ENCODE measurements at regions not wholly inside any gene's neighbourhood (a gene's known extent, or its start where the extent isn't known, plus 50 kb on each side); places are given as distances from the start of the nearest gene placed in this dataset.

DNA sequence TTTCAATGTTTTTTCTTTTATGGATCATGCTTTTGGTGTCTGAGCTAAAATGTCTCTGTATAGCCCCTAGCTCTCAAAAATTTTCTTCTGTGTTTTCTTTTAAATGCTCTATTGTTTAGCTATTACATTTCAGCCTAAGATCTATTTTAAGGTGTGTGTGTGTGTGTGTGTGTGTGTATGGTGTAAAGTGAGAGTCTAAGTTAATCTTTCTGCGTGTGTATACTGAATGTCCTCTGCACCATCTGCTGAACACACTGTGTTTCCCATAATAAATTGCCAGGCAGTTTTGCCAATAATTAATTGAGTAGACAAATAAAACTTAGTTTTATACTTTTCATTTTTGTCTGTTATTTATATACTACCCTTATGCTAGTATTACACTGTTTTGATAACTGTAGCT, 2096.3 kb upstream of the C9orf72 start:
- DNase-seq = no peak
- no peak for TF ChIP-seq GATA1 (IDR thresholded peaks at IDR 0.05; ENCODE audit: low read depth, low read length)

DNA sequence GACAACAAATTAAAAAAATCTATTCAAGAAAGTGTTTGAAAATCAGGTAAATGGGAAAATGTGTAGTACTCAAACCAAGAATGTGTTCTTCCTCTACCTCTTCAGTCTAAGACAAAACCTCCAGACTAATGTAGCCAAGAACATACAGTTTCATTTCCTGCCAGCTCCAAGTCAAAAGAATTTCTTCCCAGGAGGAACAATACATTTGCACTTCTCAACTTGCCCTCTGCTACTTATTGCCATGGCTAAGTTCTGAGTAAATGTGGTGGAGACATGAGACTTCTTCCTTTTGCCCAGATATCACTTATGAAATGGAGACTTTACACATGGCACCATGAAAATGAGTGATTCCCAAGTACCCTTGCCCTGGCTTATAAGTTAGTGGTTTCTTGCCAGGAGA, 2112.2 kb upstream of the C9orf72 start:
- TF ChIP-seq POLR2A (IDR thresholded peaks at IDR 0.05; ENCODE audit: low read length) = no peak
- TF ChIP-seq GATA1 (IDR thresholded peaks at IDR 0.05; ENCODE audit: low read depth, low read length) = no peak
- DNase-seq = no peak

DNA sequence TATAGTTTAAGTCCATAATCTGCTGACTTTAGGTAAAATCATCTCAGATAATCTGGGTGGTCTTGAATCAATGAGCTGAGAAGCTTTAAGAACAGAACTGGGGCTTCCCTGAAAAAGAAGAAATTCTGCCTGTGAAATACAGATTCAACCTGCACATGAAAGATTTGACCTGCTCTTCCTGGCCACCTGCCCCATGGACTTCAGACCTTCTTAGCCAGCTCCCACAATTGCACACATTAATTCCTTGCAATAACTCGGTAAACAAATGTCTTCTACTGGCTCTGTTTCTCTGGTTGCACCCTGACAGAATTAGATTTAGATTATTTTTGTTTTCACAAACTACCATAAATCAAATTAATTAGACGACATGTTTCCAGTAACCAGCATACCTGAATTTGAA, 2117.9 kb upstream of the C9orf72 start:
- no peak for DNase-seq
- TF ChIP-seq GATA1 (IDR thresholded peaks at IDR 0.05; ENCODE audit: low read depth, low read length) = no peak
- TF ChIP-seq POLR2A (IDR thresholded peaks at IDR 0.05; ENCODE audit: low read length) = no peak

DNA sequence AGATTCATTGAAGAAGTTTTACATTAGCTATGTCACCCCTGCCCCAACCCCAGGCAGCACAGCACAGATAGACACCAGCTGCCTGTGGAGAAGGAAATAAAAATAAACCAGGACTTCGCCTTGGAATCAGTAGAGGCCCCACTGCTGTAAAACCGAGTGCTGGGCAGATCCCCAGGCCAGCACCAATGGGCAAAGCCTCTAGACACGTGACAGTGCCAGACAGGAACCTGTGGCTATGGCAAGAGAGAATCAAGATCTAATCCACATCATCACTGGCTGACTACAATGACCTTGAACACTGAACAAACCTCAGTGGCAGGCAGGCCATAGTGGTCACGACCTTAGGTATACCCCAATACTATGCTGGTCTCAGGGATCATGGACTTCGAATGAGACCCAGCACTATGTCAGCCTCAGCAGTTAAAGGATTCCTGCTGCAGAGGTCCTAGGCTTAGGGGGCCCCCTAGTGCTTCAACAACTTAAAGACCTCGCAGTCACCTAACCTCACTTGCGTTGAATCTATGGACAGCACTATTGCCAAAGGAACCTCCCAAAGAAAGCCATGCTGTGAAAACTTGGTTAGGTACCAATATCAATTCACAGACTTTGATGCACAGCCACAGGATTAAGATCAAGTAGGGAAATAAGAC, 2118.6 kb upstream of the C9orf72 start:
- TF ChIP-seq POLR2A (IDR thresholded peaks at IDR 0.05; ENCODE audit: low read length) = no peak
- TF ChIP-seq GATA1 (IDR thresholded peaks at IDR 0.05; ENCODE audit: low read depth, low read length) = no peak
- peak; percentile 18 to 26 for DNase-seq

DNA sequence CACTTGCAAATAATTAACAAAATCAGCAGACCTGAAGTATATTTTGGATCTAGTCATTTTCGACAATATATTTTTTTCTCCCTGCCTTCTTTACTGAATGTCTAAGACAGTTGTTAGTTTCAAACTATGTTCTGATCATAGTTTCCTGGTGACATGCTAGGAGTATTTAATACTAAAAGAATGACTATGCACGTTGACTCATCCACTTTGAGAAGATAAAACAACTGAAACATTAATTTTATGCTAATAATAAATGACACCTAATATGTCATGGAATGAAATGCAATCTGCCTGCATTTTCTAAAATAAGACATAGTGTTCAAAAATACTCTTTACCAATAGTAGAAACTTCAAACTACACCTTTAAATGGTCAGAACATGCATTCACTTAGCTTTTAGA, 2123.7 kb upstream of the C9orf72 start:
- DNase-seq = no peak
- TF ChIP-seq POLR2A (IDR thresholded peaks at IDR 0.05; ENCODE audit: low read length) (no peak), GATA1 (IDR thresholded peaks at IDR 0.05; ENCODE audit: low read depth, low read length) (no peak)

DNA sequence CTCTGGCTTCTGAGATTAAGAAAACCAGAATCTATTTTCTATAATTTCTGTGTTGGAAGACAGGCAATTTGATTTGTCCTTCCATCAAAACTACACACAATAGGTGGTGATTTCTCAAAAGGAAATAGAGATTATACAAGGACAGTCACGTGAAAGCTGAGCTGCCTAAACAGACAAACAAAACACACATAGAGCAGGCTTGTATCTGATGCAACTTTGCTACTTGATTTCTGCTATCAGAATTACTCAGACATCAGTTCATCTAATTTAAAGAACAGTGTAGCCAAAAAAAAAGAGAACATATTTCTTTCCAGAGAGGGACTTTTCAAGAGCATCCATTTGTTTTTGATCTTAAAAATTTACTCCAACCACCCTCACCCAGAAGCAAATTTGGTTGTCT, 2128.3 kb upstream of the C9orf72 start:
- DNase-seq = no peak
- TF ChIP-seq POLR2A (IDR thresholded peaks at IDR 0.05; ENCODE audit: low read length) (no peak), GATA1 (IDR thresholded peaks at IDR 0.05; ENCODE audit: low read depth, low read length) (no peak)

DNA sequence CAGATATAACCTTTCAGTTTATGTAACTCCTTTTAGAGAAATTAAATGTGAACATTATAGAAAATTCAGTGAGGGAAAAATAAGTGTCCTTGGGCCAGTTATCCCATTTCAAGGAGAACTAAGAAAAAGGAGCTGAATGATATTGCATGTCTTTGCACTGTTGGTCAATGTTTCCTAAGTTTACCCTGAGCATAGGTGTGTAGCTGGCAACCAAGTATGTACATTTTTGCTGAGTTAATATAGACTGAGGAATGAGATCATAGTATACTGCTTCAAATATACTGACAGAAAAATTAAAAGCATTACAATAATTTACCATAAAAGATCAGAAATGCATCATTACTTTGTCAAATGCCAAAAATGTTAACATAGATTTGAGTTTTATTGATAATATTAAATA, 2128.7 kb upstream of the C9orf72 start:
- TF ChIP-seq GATA1 (IDR thresholded peaks at IDR 0.05; ENCODE audit: low read depth, low read length) (no peak), POLR2A (IDR thresholded peaks at IDR 0.05; ENCODE audit: low read length) (no peak)
- DNase-seq = no peak

DNA sequence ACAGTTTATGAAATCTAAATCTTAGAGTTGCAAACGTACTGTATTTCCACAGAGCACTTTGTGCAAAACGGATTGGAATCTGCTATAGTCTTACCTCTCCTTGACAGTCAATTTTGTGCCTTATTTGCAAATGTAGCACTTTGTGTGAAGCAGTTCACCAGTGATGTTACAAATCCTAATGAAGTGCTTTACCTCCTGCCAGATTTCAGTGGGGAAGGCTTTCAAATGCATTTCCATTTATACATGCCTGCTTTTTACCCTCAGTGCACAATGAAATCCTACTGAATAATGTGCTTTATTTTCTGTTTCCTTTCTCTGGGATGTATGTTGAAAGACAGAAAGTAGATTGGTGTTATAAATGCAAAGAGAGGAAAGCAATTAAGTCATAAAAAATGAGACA, 2141.6 kb upstream of the C9orf72 start:
- TF ChIP-seq POLR2A (IDR thresholded peaks at IDR 0.05; ENCODE audit: low read length) (no peak), GATA1 (IDR thresholded peaks at IDR 0.05; ENCODE audit: low read depth, low read length) (no peak)
- DNase-seq = no peak

DNA sequence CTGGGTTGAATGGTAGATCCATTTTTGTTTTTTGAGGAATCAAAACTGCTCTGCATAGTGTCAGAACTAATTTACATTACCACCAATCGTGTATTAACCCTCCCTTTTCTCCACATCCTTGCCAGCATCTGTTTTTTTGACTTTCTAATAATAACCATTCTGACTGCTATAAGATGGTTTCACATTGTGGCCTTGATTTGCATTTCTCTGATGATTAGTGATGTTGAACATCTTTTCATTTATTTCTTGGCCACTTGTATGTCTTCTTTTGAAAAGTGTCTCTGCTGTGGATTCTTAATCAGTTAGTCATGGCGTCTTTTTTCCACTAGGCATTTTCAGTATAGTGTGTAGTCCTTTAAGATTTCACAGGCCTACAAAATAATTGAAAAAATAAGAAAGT, 2144.3 kb upstream of the C9orf72 start:
- DNase-seq = no peak
- TF ChIP-seq POLR2A (IDR thresholded peaks at IDR 0.05; ENCODE audit: low read length) (no peak), GATA1 (IDR thresholded peaks at IDR 0.05; ENCODE audit: low read depth, low read length) (no peak)

DNA sequence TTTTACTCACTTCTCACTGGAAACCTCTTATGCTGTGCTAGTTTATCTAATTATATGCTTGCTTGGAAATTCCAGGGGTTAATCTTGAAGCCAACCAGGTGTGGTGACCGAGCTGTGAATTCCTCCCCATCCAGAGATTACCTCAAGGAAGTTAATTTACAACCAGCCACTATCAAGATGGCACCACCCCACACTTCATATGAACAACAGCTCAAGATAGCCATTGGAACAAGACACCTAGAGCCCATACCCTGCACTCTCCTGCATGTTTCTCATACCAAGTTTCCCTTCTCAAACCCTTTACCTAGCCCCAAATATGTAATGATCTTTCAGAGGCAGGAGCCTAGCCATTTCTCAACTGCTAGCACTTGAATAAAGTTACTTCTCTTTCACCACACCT, 2156.9 kb upstream of the C9orf72 start:
- DNase-seq = no peak
- TF ChIP-seq GATA1 (IDR thresholded peaks at IDR 0.05; ENCODE audit: low read depth, low read length) = no peak
- no peak for TF ChIP-seq POLR2A (IDR thresholded peaks at IDR 0.05; ENCODE audit: low read length)

DNA sequence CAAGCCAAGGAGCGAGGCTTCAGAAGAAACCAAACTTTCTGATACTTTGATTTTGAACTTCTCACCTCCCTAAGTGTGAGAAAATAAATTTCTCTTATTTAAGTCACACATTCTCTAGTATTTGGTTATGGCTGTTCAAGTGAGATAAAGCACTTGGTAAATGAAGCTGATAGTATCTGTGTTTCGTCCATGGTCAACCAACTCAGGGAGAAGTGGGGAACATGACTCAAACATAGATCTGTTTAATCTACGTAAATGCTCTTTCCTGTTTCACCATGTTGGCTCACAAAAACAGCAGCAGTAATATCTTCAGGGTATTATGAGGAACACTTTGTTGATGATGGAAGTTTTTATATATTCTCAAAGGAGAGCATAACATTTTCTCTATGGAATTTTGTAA, 2167.2 kb upstream of the C9orf72 start:
- peak; percentile 1 for DNase-seq
- TF ChIP-seq GATA1 (IDR thresholded peaks at IDR 0.05; ENCODE audit: low read depth, low read length) (no peak), POLR2A (IDR thresholded peaks at IDR 0.05; ENCODE audit: low read length) (no peak)

DNA sequence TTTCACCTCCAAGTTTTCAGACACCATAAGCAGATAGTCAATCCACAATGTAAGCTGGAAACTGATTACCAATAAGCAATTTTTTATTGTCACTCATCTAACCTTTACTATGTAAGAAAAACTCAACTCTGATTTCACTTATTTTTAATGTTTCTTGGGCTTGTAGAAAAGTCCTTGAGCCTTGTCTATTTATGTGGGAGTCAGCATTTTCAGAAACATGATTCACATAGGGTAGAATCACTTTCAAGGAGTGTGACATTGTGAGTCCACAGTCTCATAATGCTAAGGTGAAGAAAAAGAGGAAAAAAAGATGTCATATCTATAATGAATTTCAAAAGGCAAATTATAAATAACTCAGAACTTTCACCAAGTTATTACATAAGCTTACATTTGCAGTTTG, 2167.9 kb upstream of the C9orf72 start:
- no peak for DNase-seq
- TF ChIP-seq POLR2A (IDR thresholded peaks at IDR 0.05; ENCODE audit: low read length) = no peak
- TF ChIP-seq GATA1 (IDR thresholded peaks at IDR 0.05; ENCODE audit: low read depth, low read length) = no peak

DNA sequence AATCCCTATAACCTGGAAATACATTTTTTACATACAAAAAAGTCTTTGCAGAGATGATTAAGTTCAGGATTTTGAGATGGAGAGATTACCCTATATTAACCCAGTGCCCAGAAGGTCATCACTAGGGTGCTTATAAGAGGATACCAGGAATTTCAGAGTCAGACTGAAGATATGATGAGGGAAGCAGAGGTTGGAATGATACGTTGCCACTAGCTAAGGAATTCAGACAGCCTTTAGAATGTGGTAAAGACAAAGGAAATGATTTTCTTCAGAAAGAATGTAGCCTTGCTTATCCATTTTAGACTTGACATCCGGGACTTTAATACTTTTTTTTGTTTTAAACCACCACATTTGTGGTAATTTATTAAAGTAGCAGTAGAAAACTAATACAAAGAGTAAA, 2176.8 kb upstream of the C9orf72 start:
- DNase-seq = no peak
- no peak for TF ChIP-seq GATA1 (IDR thresholded peaks at IDR 0.05; ENCODE audit: low read depth, low read length)
- no peak for TF ChIP-seq POLR2A (IDR thresholded peaks at IDR 0.05; ENCODE audit: low read length)

DNA sequence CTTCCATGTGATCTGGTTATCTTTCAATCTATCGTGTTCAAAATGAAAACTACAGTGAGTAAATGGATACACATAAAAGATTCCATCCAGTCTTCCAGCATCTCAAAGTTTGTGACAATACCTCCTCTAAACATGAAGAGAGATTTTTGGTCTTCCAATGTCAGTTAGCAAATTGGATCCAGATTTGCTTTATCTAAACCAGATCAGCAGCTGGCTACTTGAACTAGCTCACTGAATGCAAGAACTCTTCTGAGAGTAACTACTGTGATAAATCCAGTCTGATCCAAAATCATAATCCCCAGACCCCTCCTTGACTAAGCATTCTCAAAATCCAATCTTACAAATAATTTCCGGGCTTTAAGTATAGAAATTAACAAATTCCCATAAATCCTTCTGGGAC, 2177.9 kb upstream of the C9orf72 start:
- DNase-seq = no peak
- TF ChIP-seq GATA1 (IDR thresholded peaks at IDR 0.05; ENCODE audit: low read depth, low read length) = no peak
- no peak for TF ChIP-seq POLR2A (IDR thresholded peaks at IDR 0.05; ENCODE audit: low read length)

DNA sequence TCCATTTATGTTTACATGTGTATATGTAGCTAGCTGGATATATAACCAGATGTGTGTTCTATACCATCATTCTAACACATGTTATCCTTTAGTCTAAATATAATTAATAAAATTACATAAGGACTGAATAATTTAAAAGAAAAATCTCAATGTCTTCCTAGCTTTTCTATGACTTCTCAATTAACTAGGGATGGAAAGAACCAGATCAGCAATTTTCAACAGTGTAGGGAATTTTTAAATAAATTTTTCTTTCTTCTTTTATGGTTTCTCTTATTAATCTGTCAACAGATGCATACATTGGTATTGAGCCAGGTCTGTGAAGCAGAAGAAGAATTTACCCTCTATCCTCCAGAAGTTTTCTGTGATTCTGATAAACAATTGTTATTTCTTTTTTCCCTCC, 2180.4 kb upstream of the C9orf72 start:
- no peak for DNase-seq
- TF ChIP-seq POLR2A (IDR thresholded peaks at IDR 0.05; ENCODE audit: low read length) = no peak
- TF ChIP-seq GATA1 (IDR thresholded peaks at IDR 0.05; ENCODE audit: low read depth, low read length) = no peak

DNA sequence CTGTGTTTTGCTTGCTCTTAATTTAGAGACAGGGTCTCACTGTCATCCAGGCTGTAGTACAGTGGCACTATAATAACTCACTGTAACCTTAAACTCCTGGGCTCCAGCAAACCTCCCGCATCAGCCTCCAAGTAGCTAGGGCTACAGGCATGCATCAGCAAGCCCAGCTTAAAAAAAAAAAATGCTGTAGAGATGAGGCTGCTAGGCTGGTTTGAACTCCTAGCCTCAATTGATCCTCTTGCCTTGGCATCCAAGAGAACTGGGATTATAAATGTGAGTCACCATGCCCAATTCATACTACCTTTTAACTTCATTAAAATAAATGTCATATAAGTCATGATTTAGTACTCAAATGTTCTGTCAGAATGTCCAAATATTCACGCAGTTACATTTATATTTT, 2195.7 kb upstream of the C9orf72 start:
- DNase-seq = no peak
- TF ChIP-seq POLR2A (IDR thresholded peaks at IDR 0.05; ENCODE audit: low read length) = no peak
- TF ChIP-seq GATA1 (IDR thresholded peaks at IDR 0.05; ENCODE audit: low read depth, low read length) = no peak

All from erythroblast (primary cell).